Eye (tissue), 1 donor: ENCODE measurements at regions not wholly inside any gene's neighbourhood (a gene's known extent, or its start where the extent isn't known, plus 50 kb on each side); places are given as distances from the start of the nearest gene placed in this dataset.

Source experiments
- DNase-seq: peaks from one replicate; pipeline ENCODE4 v3.0.0-alpha.2; 2015

GRCh38 chr9:106287091-106287631, 575.8 kb upstream of the ZNF462 start:
- DNase-seq = peak; percentile 70

GRCh38 chr9:106287731-106288130, 575.2 kb upstream of the ZNF462 start:
- no peak for DNase-seq

GRCh38 chr9:106288689-106289088, 574.3 kb upstream of the ZNF462 start:
- peak; percentile 40 for DNase-seq

- no peak for DNase-seq
These were observed 571.2 kb upstream of the ZNF462 start for GRCh38 chr9:106291786-106292185.

GRCh38 chr9:106296426-106296825, 566.5 kb upstream of the ZNF462 start:
- DNase-seq = no peak

- no peak for DNase-seq
These were observed 564.0 kb upstream of the ZNF462 start for GRCh38 chr9:106298997-106299396.

GRCh38 chr9:106304401-106304920, 558.5 kb upstream of the ZNF462 start:
- DNase-seq = no peak

- DNase-seq = no peak
These were observed 557.4 kb upstream of the ZNF462 start for GRCh38 chr9:106305428-106306133.

- no peak for DNase-seq
These were observed 555.3 kb upstream of the ZNF462 start for GRCh38 chr9:106307670-106308069.

- no peak for DNase-seq
These were observed 553.0 kb upstream of the ZNF462 start for GRCh38 chr9:106309925-106310324.

GRCh38 chr9:106310782-106311181, 552.2 kb upstream of the ZNF462 start:
- no peak for DNase-seq

GRCh38 chr9:106312906-106313305, 550.1 kb upstream of the ZNF462 start:
- DNase-seq = no peak

- DNase-seq = no peak
These were observed 548.5 kb upstream of the ZNF462 start for GRCh38 chr9:106314476-106314875.

- DNase-seq = no peak
These were observed 541.4 kb upstream of the ZNF462 start for GRCh38 chr9:106321394-106322180.

- no peak for DNase-seq
These were observed 540.2 kb upstream of the ZNF462 start for GRCh38 chr9:106322706-106323245.

- no peak for DNase-seq
These were observed 538.8 kb upstream of the ZNF462 start for GRCh38 chr9:106324053-106324585.

GRCh38 chr9:106324591-106325280, 538.2 kb upstream of the ZNF462 start:
- no peak for DNase-seq

- DNase-seq = no peak
These were observed 536.5 kb upstream of the ZNF462 start for GRCh38 chr9:106326493-106326892.

- peak; percentile 24 for DNase-seq
These were observed 529.5 kb upstream of the ZNF462 start for GRCh38 chr9:106333481-106333880.

- DNase-seq = no peak
These were observed 528.9 kb upstream of the ZNF462 start for GRCh38 chr9:106334081-106334480.

- no peak for DNase-seq
These were observed 523.1 kb upstream of the ZNF462 start for GRCh38 chr9:106339882-106340281.

- no peak for DNase-seq
These were observed 512.2 kb upstream of the ZNF462 start for GRCh38 chr9:106350777-106351176.

- no peak for DNase-seq
These were observed 506.0 kb upstream of the ZNF462 start for GRCh38 chr9:106356924-106357323.
